Erythroblast (primary cell): ENCODE measurements at regions not wholly inside any gene's neighbourhood (a gene's known extent, or its start where the extent isn't known, plus 50 kb on each side); places are given as distances from the start of the nearest gene placed in this dataset.

Source experiments
- DNase-seq, 2 experiments: peaks; one replicate each; lab custom pipeline; 2025; lab: John Stamatoyannopoulos, UW
- GATA1 ChIP-seq: IDR thresholded peaks from 2 replicates; pipeline ENCODE4 v1.6.1; 2011; ENCODE audit warnings: low read depth, mild to moderate bottlenecking, control low read depth, low read length, moderate library complexity
- POLR2A ChIP-seq: IDR thresholded peaks from 2 replicates; pipeline ENCODE4 v1.6.1; 2011; ENCODE audit warnings: mild to moderate bottlenecking, low read length

DNA sequence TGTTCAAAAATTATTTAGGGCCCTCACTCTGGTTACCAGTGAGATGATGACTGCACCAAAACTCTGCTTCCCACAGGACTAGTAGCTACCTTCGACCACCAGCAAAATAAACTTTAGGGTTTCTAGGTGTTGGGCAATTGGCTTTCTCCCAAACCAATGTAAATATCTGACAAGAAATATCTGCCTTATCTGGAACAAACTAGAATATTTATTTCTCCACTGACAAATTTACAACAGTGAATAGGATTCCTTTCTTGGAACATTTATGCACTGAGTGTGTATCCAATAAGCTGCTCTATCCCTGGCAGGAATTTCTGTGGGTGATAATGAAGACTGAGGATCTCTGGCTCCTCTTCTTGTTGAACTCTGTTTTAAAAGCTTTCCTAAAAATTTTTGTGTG lies 148.6 kb downstream of the SLC6A15 start:
- DNase-seq = no peak
- TF ChIP-seq POLR2A (no peak), GATA1 (no peak)

DNA sequence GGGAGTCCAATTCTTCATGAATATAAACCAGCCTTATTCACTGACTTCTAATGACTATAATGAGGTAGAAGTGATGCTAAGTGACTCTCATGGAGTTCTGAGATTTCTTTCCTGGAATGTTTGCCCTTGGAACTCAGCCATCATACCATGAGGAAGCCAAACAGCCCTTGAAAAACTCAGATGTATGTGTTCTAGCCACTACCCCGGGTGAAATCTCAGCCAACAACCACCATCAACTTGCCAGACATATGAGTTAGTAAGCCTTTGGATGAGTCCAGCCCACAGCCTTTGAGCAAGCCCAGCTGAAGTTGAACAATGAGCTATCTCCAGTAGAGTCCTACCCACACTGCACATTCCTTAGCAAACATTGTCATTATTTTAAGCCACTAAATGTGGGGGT lies 149.5 kb downstream of the SLC6A15 start:
- no peak for TF ChIP-seq GATA1
- TF ChIP-seq POLR2A = no peak
- DNase-seq = no peak

DNA sequence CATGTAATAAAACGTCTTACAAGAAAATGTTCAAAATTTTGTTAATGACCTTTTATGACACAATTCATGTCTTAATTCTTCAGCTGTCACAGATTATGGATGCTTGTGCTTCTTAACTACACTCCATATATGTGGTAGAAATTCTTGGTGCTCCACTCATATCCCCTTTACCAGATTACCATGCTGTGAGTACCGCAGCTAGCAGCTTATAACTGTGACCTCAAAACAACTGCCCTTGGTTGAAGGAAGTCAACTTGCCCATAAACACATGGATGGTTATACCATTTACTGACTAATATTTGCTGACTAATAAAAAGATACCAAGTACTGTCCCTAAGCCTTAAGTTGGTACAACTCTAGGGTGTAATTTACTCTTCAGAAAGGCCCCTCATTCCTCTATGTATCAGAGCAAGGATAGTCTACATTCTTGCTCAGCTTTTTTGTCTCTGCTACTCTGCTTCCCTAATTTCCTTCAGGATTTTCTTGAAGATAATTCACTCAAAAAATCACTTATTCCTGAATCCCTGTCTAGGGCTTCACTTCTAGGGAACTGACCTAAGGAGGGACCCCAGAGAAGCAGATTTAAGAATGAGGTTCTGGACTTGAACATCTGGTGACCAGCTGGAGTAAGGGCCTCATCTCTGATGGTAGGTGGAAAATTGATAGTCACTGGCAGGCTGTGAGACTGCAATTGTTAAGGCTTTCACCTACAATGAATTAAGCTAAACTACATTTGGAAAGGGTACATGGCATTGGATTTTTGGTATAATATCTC lies 152.3 kb downstream of the SLC6A15 start:
- DNase-seq = no peak
- TF ChIP-seq GATA1 = no peak
- TF ChIP-seq POLR2A = no peak

DNA sequence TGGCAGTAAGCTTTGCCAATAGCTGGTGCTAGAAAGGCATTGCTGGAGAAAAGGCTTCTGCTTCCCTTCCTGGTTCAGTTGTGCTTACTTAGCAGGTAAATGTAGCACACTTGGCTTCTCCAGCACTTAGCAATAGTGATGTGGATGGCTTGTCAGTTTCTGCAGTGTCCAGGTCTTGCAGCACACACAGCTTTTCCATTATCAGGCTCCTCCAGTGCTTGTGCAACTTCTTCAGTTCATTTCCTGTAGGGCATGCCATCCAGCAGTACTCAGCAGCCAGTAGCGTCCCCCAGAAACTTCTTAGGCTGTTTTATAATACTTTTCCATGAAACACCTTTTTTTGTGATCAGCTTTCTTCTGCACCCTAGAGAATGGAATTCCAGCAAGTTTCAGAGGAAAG lies 154.6 kb downstream of the SLC6A15 start:
- no peak for DNase-seq
- no peak for TF ChIP-seq POLR2A
- no peak for TF ChIP-seq GATA1

DNA sequence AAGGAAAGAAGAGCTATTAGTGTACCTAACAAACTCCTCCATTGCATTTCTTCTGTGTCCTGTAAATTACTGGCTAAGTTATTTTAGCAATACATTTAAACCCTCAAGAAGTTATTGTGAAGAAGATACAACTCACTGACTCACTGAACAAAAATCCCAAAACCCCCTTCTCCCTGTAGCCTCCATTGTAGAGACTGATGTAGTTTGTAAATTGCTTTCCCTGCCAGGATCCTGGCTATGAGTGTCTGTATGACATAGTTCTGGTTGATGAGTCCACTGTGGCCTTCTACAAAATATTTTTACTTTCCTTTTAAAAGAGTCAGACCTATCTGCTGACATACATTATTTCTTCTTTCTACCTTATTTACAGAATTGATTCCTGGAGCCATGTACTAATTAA lies 155.6 kb downstream of the SLC6A15 start:
- TF ChIP-seq POLR2A (no peak), GATA1 (no peak)
- DNase-seq = no peak

DNA sequence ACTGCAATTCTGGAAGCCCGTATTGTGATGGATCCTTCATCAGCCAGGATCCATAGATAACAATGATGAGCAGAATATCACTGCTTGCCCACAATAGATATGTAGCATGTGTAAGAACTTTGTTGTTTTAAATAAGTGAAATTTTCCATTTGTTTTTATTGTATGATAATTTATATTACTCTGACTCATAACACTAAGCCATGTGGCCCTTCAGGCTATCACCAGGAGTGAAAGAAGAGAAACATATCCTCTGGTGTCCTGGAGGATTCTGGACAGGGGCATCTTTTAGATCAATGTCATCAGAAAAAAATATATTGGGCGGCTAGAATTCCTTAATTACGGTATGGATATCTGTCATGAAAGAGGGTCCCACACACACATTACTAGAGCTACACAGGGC lies 167.5 kb downstream of the SLC6A15 start:
- DNase-seq = no peak
- TF ChIP-seq POLR2A (no peak), GATA1 (no peak)

DNA sequence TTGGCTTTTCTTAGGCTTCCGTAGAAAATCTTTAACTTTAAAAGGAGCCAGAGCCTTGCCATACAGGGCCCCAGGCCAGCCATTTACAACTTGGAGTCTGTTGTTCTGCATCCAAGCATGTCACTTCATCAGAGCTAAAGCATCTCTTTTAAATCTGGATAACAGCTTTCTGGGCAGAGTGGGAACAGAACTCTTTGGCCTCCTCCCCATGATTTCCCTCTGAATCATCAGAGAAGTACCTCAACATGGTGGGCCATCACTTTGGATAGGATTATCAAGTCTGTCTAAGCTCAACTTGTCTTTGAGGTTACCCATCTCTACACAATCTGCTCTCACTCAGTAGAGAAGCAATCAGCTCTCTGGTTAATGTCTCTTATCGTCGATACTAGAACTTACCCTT lies 170.9 kb downstream of the SLC6A15 start:
- TF ChIP-seq GATA1 = no peak
- TF ChIP-seq POLR2A = no peak
- DNase-seq = no peak

DNA sequence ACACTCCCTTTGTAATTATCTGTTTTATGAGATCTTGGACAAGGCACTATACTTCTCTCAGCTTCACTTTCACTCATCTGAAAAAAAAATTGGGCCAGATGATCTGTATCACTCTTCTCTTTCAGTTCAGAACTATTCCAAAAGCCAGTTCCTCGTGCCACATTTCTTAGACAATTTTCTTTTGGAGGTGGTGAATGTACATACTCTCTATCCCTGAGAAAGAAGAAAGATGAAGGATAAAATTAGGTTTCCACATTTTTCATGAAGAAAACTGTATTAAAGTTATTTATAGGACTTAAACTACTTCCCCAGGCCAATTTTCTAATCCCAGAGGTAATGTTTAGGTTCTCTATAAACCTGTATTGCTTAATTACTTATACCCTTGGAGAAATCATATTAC lies 171.6 kb downstream of the SLC6A15 start:
- TF ChIP-seq GATA1 (no peak), POLR2A (no peak)
- DNase-seq = no peak

DNA sequence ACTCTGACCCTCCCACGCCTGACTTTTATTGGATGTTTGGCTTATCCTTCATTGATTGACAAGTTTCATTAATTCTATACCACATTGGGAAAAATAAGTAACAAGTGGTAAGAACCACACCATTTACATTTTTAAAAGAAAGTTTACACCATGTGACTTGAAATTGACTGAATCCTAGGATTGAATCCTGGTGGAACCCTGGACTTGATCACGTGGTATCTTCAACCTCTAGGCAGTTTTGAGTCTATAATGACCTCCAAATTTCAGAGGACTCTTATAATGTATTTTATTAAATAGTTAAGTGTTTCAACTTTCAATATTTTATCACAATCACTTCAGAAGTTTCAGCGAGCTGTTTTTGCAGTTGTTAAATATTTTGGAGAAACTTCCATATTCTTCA lies 172.0 kb downstream of the SLC6A15 start:
- TF ChIP-seq GATA1 (no peak), POLR2A (no peak)
- DNase-seq = no peak

DNA sequence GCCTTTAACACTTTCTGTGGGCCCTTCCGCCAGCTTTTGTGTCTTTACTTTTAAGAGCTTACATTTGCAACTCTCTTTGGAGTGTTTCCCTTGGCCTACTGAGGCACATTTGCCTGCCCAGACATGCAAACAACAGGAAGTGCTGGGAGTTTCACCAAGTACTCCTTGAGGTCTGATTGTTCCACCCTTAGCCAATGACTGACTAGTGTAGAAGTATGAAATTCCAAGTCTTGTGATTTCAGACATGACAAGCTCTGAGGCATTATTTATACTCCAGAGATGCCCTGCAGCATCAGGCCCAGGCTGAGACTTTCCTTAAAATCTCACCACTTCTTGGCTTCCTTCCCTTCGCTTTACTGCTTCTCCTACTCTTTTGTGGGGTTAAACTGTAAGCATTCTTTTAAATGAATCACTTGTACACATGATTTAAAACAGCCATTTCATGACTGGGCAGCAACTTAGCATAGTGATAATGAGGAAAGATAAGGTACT lies 174.1 kb downstream of the SLC6A15 start:
- TF ChIP-seq GATA1 = no peak
- no peak for DNase-seq

DNA sequence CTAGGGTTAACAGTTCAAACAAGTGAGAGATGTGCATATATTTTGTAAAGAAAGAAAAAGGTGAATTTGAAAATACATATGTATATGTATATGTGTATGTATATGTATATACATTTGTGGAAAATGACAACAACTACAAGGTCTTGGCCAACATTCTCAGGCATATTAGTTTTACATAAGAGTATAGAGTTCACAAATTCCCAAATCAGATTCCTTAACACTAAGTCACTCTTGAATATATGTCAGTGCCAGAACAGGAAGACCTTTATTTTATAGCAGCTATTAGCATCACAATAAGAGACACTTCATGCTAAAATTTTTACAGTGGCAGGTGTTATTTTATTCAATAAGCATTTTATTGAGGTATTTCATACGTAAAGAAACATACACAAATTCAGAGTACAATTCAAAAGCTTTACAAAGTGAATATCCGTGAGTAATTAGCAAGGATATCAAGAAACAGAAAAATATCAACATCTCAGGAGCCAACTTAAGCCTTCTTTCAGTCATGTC lies 179.7 kb downstream of the SLC6A15 start:
- DNase-seq = no peak
- TF ChIP-seq GATA1 = no peak
- no peak for TF ChIP-seq POLR2A

DNA sequence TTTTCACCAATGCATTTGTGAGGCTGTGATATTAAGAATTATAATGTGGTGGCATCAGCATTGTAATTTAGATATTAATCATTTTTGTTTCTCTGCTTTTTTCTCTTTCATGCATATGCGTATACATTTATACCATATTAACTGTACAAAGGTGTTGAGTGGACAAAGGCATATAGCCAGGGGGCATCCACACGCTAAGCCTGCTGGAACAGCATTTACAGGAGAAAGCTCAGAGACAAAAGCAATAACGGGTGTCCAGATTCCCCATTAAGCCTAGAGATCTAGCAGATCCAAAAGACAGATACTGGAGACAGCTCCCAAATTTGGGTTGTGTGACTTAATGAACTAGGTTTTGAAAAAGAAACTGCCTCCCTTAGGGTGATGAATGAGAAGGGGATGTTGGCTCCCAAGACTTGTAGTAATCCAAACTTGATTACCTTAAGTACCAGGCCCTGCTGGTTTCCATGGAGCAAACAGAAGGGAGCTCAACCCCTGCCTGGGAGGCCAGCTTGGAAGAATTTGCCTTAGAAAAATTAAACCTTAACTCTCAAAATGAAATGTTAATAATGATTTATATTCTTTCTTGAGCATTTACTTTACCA lies 181.9 kb downstream of the SLC6A15 start:
- TF ChIP-seq GATA1 (no peak), POLR2A (no peak)
- DNase-seq = no peak

DNA sequence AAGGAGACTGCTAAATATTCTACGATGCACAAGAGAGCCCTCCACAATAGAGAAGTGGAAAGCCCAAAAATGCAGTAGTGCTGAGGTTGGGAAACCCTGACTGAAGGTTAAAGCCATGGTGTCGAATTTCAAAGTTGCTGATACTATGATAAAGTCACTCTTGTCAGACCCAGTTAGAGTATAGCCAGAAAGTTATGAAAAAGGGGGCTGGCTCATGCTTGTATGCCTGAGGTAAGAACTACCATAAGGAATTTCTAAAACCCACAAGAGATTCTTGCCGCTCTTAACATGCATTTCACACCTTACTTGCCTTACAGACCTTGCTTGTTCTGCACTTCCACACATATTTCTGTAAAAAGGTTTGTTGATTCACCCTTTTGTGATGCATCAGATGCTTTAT lies 184.6 kb downstream of the SLC6A15 start:
- DNase-seq = no peak
- TF ChIP-seq GATA1 (no peak), POLR2A (no peak)

DNA sequence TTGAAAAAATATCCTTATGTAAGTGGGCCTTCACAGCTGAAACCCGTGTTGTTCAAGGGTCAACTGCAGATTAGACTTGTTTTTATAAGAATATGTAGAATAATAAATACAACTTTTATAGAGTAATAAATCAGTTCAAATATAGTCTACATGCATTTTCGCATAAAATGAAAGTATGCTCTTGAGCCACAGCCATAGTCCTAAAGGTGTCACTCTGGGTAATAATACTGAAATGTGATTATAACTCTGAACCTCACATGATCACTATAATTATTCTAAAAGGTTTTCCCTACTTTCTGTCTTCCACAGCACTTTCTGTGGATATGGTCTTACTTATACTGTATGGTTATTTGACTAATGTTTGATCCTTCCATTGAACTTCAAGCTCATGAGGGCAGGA lies 185.8 kb downstream of the SLC6A15 start:
- no peak for TF ChIP-seq GATA1
- no peak for TF ChIP-seq POLR2A
- DNase-seq = no peak
